ENCODE measurements at regions not wholly inside any gene's neighbourhood (a gene's known extent, or its start where the extent isn't known, plus 50 kb on each side); places are given as distances from the start of the nearest gene placed in this dataset.

DNA sequence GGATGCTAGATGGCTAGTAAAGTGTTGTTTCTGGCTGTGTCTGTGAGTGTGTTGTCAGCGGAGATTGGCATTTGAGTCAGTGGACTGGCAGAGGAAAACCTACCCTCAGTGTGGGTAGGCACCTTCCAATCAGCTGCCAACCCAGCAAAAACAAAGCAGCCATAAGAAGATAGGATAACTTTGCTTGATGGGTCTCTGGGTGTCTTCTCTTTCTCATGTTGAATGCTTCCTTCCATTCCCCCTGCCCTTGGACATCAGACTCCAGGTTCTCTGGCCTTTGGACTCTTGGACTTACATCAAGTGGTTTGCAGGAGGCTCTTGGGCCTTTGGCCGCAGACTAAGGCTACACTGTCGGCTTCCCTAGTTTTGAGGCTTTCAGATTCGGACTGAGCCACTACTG lies 429.0 kb upstream of the ZNF804A start:
- H3K36me3 Mint-ChIP-seq (ENCODE audit: low read depth) = no peaks in the 10 kb centered on the region
- TF ChIP-seq, protein P1, sequence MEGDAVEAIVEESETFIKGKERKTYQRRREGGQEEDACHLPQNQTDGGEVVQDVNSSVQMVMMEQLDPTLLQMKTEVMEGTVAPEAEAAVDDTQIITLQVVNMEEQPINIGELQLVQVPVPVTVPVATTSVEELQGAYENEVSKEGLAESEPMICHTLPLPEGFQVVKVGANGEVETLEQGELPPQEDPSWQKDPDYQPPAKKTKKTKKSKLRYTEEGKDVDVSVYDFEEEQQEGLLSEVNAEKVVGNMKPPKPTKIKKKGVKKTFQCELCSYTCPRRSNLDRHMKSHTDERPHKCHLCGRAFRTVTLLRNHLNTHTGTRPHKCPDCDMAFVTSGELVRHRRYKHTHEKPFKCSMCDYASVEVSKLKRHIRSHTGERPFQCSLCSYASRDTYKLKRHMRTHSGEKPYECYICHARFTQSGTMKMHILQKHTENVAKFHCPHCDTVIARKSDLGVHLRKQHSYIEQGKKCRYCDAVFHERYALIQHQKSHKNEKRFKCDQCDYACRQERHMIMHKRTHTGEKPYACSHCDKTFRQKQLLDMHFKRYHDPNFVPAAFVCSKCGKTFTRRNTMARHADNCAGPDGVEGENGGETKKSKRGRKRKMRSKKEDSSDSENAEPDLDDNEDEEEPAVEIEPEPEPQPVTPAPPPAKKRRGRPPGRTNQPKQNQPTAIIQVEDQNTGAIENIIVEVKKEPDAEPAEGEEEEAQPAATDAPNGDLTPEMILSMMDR (conservative IDR thresholded peaks at IDR 0.05) = no peak
- H3K27me3 Mint-ChIP-seq (ENCODE audit: low read depth) = no peaks in the 10 kb centered on the region
- H3K4me1 Mint-ChIP-seq = no peaks in the 10 kb centered on the region
- DNase-seq (ENCODE audit: low read depth, low spot score) = no peak
- peaks cover 4% of the 10 kb centered on the region for H3K9me3 Mint-ChIP-seq
- H3K27ac Mint-ChIP-seq (ENCODE audit: unreplicated experiment) = no peak overlapping the region
- no peak overlapping the region for H3K4me3 Mint-ChIP-seq

DNA sequence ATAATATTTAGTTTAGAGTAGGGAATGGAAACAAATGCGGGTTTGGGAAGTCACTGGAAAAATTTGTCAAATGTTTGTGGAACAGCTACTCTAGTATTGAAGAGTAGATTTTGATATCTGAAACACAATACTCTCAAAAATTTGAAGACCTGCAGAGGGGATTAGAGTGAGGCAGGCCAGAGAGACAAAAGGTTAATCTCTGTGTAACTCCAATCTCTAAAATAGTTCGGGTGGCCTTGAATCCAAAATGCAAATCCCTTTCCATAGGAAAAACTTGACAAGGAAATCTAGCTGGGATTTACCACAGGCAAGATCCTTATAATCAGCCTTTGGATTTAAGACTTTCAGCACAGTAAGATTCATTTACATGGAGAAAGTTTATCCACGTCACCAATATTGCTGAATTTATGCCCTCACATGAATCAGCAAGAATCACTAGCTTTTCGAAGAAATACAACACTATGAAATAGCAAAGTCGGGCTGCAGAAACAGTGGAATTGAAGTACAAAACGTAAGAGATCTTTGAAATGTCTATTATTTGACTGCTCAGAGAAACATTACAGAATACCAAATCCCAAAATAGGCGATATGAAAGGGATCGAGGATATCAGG lies 423.7 kb upstream of the ZNF804A start:
- TF ChIP-seq, protein P1 (conservative IDR thresholded peaks at IDR 0.05) = no peak
- no peak overlapping the region for H3K4me3 Mint-ChIP-seq
- H3K36me3 Mint-ChIP-seq (ENCODE audit: low read depth) = no peaks in the 10 kb centered on the region
- H3K4me1 Mint-ChIP-seq = no peaks in the 10 kb centered on the region
- H3K9me3 Mint-ChIP-seq = no peaks in the 10 kb centered on the region
- H3K27me3 Mint-ChIP-seq (ENCODE audit: low read depth) = no peaks in the 10 kb centered on the region
- no peak for DNase-seq (ENCODE audit: low read depth, low spot score)
- no peak overlapping the region for H3K27ac Mint-ChIP-seq (ENCODE audit: unreplicated experiment)

DNA sequence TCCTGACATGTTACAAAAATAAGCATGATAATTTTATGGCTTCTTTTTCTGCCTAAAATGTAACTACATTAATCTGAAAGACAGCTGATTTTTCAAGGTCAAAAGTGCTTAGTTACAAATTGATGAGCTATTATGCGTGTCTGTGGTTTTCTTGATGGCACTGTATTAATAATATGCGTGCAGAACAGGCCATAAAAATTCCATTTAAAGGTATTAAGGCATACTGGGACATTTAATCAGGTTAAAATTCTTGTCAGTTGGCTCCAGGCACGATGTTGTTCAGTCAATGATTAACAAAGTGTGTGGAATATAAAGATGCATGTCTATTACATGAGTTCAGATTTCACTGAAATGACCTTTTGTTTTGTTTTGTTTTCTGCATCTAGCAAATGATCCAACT lies 420.1 kb upstream of the ZNF804A start:
- no peak overlapping the region for H3K4me3 Mint-ChIP-seq
- H3K4me1 Mint-ChIP-seq = no peaks in the 10 kb centered on the region
- no peaks in the 10 kb centered on the region for H3K36me3 Mint-ChIP-seq (ENCODE audit: low read depth)
- peaks cover 8% of the 10 kb centered on the region for H3K9me3 Mint-ChIP-seq
- TF ChIP-seq, protein P1 (conservative IDR thresholded peaks at IDR 0.05) = no peak
- no peak overlapping the region for H3K27ac Mint-ChIP-seq (ENCODE audit: unreplicated experiment)
- DNase-seq (ENCODE audit: low read depth, low spot score) = no peak
- H3K27me3 Mint-ChIP-seq (ENCODE audit: low read depth) = no peaks in the 10 kb centered on the region

DNA sequence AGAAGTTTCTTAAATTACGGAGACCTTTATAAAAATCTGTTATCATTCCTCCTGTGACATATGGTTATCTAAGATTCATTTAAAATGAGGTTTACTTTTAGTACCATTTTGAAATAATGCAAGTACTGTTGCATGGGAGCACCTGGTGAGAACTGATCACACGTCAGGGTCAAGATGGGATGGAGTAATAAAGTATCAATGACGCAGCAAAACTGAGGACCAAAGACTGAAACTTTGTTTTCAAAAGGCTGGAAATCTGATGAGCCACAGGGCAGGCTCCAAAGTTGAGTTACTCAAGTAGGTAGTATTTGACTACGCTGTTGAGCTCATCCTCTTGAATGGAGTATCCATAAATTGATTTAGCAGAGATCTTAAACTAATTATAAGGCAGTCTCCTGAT lies 411.9 kb upstream of the ZNF804A start:
- no peak for DNase-seq (ENCODE audit: low read depth, low spot score)
- Mint-ChIP-seq H3K4me3 (no peak overlapping the region), H3K36me3 (ENCODE audit: low read depth) (no peaks in the 10 kb centered on the region), H3K9me3 (peaks cover 10% of the 10 kb centered on the region), H3K4me1 (no peaks in the 10 kb centered on the region), H3K27ac (ENCODE audit: unreplicated experiment) (no peak overlapping the region), H3K27me3 (ENCODE audit: low read depth) (no peaks in the 10 kb centered on the region)
- TF ChIP-seq, protein P1 (conservative IDR thresholded peaks at IDR 0.05) = no peak

DNA sequence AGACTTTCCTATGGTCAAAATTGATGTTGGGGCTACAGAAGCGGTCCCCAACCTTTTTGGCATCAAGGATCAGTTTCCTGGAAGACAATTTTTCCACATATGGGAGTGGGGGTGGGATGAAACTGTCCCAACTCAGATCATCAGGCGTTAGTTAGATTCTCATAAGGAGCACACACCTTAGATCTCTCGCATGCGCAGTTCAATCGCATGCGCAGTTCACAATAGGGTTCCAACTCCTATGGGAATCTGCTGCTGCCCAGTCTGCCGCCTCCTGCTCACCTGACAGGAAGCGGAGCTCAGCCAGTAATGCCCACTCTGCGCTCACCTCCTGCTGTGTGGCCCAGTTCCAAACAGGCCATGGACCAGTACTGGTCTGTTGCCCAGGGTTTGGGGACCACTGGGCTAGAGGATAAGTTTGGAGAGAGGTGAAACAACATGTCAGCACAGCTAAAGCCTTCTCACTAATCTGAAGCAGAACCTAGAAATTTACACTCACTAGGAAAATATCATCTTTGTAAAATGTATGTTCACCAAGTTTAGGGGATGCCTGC lies 410.8 kb upstream of the ZNF804A start:
- DNase-seq (ENCODE audit: low read depth, low spot score) = no peak
- Mint-ChIP-seq H3K4me1 (no peaks in the 10 kb centered on the region), H3K9me3 (peaks cover 4% of the 10 kb centered on the region), H3K27me3 (ENCODE audit: low read depth) (no peaks in the 10 kb centered on the region), H3K4me3 (no peak overlapping the region), H3K36me3 (ENCODE audit: low read depth) (no peaks in the 10 kb centered on the region), H3K27ac (ENCODE audit: unreplicated experiment) (no peak overlapping the region)
- TF ChIP-seq, protein P1 (conservative IDR thresholded peaks at IDR 0.05) = no peak

Data from neural crest cell (in vitro differentiated cells).